Stimulated activated CD4-positive, alpha-beta T cell treated with anti-CD3 and anti-CD28 coated beads, Interleukin-1b, Interleukin-23, amount 100 ng/mL, for 1 hour (primary cell): ENCODE measurements at regions not wholly inside any gene's neighbourhood (a gene's known extent, or its start where the extent isn't known, plus 50 kb on each side); places are given as distances from the start of the nearest gene placed in this dataset.
"Not testable (repeated sequence)": the region's sequence is repeated elsewhere in the genome, so short reads cannot be mapped to it uniquely, and the experiment has no call there.

Source experiments
- DNase-seq, 2 donors: peaks; one replicate each; pipeline ENCODE4 v3.0.0-alpha.2; 2020; ENCODE audit warnings: low read depth in 2 of 2

- no peak for DNase-seq
Measured at GRCh38 chrX:140342410-140342809, 162.5 kb downstream of the SOX3 start.

- no peak for DNase-seq
Measured at GRCh38 chrX:140337263-140337662, 167.6 kb downstream of the SOX3 start.

- DNase-seq: no peak
Measured at GRCh38 chrX:140318296-140318695, 186.6 kb downstream of the SOX3 start.

- no peak for DNase-seq
Measured at GRCh38 chrX:140317462-140317861, 187.4 kb downstream of the SOX3 start.

GRCh38 chrX:140298960-140299825, 205.7 kb downstream of the SOX3 start:
- DNase-seq: no peak

- no peak for DNase-seq
Measured at GRCh38 chrX:140297273-140297672, 207.6 kb downstream of the SOX3 start.

GRCh38 chrX:140292961-140293360, 211.9 kb downstream of the SOX3 start:
- DNase-seq: no peak

- no peak for DNase-seq
Measured at GRCh38 chrX:140292188-140292587, 212.7 kb downstream of the SOX3 start.

- DNase-seq: no peak
Measured at GRCh38 chrX:140274811-140275525, 229.9 kb downstream of the SOX3 start.

- no peak for DNase-seq
Measured at GRCh38 chrX:140273921-140274320, 230.9 kb downstream of the SOX3 start.

GRCh38 chrX:140250391-140250790, 254.5 kb downstream of the SOX3 start:
- no peak for DNase-seq

GRCh38 chrX:140249088-140249487, 255.8 kb downstream of the SOX3 start:
- no peak for DNase-seq

GRCh38 chrX:140229191-140229590, 263.9 kb upstream of the CXorf66 start:
- no peak for DNase-seq

GRCh38 chrX:140226037-140226436, 260.7 kb upstream of the CXorf66 start:
- DNase-seq: not testable (repeated sequence)

GRCh38 chrX:140215894-140216293, 250.6 kb upstream of the CXorf66 start:
- not testable (repeated sequence) for DNase-seq

GRCh38 chrX:140214518-140214917, 249.2 kb upstream of the CXorf66 start:
- DNase-seq: not testable (repeated sequence)

GRCh38 chrX:140206657-140207056, 241.3 kb upstream of the CXorf66 start:
- no peak for DNase-seq

GRCh38 chrX:140190441-140191108, 225.3 kb upstream of the CXorf66 start:
- no peak for DNase-seq

- DNase-seq: no peak
Measured at GRCh38 chrX:140180585-140180984, 215.3 kb upstream of the CXorf66 start.

- DNase-seq: no peak
Measured at GRCh38 chrX:140177821-140178220, 212.5 kb upstream of the CXorf66 start.

GRCh38 chrX:140172401-140172800, 207.1 kb upstream of the CXorf66 start:
- DNase-seq: no peak

GRCh38 chrX:140167551-140167950, 202.2 kb upstream of the CXorf66 start:
- no peak for DNase-seq
